Endothelial cell (in vitro differentiated cells): ENCODE measurements at regions not wholly inside any gene's neighbourhood (a gene's known extent, or its start where the extent isn't known, plus 50 kb on each side); places are given as distances from the start of the nearest gene placed in this dataset.

Experiments
- DNase-seq: peaks from one replicate; pipeline ENCODE4 v3.0.0; 2021; ENCODE audit warnings: low spot score
- H3K27ac Mint-ChIP-seq: one replicate; pipeline ENCODE4 v1.8.0; 2021; ENCODE audit warnings: mixed read lengths, inconsistent platforms; ENCODE audit not compliant: unreplicated experiment
- H3K27me3 Mint-ChIP-seq: one replicate; pipeline ENCODE4 v1.8.0; 2021; ENCODE audit warnings: mild to moderate bottlenecking, moderate library complexity, mixed read lengths, inconsistent platforms; ENCODE audit not compliant: unreplicated experiment
- H3K36me3 Mint-ChIP-seq: one replicate; pipeline ENCODE4 v1.8.0; 2021; ENCODE audit warnings: mild to moderate bottlenecking, low read depth, mixed read lengths, inconsistent platforms; ENCODE audit not compliant: unreplicated experiment
- H3K4me1 Mint-ChIP-seq: one replicate; pipeline ENCODE4 v1.8.0; 2021; ENCODE audit warnings: mild to moderate bottlenecking, mixed read lengths, inconsistent platforms; ENCODE audit not compliant: unreplicated experiment
- H3K4me3 Mint-ChIP-seq: one replicate; pipeline ENCODE4 v1.8.0; 2021; ENCODE audit warnings: mild to moderate bottlenecking, mixed read lengths, inconsistent platforms; ENCODE audit not compliant: unreplicated experiment
- H3K9me3 Mint-ChIP-seq: one replicate; pipeline ENCODE4 v1.8.0; 2021; ENCODE audit warnings: mixed read lengths, inconsistent platforms; ENCODE audit not compliant: unreplicated experiment
- TF ChIP-seq, protein P1 (sequence below): fragments of 200-600 bp; sonication (generic); IDR thresholded peaks from one replicate; pipeline ENCODE4 v1.5.0; 2021; ENCODE audit warnings: antibody characterized with exemption; ENCODE audit not compliant: unreplicated experiment

DNA sequence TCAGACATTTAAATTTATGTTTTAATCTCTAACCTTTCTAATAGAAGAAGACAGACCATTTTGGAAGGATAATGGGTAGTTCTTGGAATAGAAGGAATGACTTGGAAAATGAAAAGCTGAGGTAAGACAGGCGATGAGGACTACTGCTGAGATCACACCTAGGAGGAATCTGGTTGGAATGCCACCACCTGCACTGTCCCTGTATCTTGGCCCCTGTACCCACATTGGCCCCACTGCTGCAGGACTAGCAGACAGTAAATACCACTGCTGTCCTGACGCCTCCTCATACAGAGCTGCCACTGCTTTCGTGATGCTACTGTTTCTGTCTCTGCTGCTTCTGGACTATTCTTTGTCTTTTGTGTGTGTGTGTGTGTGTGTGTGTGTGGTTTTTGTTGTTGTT is 359.8 kb downstream of the TMEM232 start:
- H3K36me3 Mint-ChIP-seq, result no peaks in the 10 kb centered on the region
- TF ChIP-seq, protein P1, sequence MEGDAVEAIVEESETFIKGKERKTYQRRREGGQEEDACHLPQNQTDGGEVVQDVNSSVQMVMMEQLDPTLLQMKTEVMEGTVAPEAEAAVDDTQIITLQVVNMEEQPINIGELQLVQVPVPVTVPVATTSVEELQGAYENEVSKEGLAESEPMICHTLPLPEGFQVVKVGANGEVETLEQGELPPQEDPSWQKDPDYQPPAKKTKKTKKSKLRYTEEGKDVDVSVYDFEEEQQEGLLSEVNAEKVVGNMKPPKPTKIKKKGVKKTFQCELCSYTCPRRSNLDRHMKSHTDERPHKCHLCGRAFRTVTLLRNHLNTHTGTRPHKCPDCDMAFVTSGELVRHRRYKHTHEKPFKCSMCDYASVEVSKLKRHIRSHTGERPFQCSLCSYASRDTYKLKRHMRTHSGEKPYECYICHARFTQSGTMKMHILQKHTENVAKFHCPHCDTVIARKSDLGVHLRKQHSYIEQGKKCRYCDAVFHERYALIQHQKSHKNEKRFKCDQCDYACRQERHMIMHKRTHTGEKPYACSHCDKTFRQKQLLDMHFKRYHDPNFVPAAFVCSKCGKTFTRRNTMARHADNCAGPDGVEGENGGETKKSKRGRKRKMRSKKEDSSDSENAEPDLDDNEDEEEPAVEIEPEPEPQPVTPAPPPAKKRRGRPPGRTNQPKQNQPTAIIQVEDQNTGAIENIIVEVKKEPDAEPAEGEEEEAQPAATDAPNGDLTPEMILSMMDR, result no peak
- no peaks in the 10 kb centered on the region for H3K9me3 Mint-ChIP-seq
- no peak overlapping the region for H3K27ac Mint-ChIP-seq
- H3K27me3 Mint-ChIP-seq, result no peaks in the 10 kb centered on the region
- no peak overlapping the region for H3K4me3 Mint-ChIP-seq
- no peak for DNase-seq
- H3K4me1 Mint-ChIP-seq, result peaks cover 8% of the 10 kb centered on the region
